Daoy (cell line): ENCODE measurements at regions not wholly inside any gene's neighbourhood (a gene's known extent, or its start where the extent isn't known, plus 50 kb on each side); places are given as distances from the start of the nearest gene placed in this dataset.
A peak's percentile ranks its signal among the peaks of the same experiment; 100 is the strongest.

Source experiments
- DNase-seq: peaks from one replicate; pipeline ENCODE4 v3.0.0-alpha.2; 2015; ENCODE audit warnings: low read depth

- no peak for DNase-seq
These were observed 442.2 kb downstream of the PABPC4L start for GRCh38 chr4:133759428-133759827.

- DNase-seq = no peak
These were observed 459.8 kb downstream of the PABPC4L start for GRCh38 chr4:133741766-133742165.

GRCh38 chr4:133720001-133720400 lies 481.6 kb downstream of the PABPC4L start:
- DNase-seq = no peak

GRCh38 chr4:133719098-133719497 lies 482.5 kb downstream of the PABPC4L start:
- DNase-seq = no peak

GRCh38 chr4:133714211-133714610 lies 487.4 kb downstream of the PABPC4L start:
- no peak for DNase-seq

GRCh38 chr4:133713340-133713739 lies 488.2 kb downstream of the PABPC4L start:
- DNase-seq = no peak

GRCh38 chr4:133711817-133712216 lies 489.8 kb downstream of the PABPC4L start:
- peak; percentile 37 for DNase-seq

GRCh38 chr4:133694416-133694815 lies 507.2 kb downstream of the PABPC4L start:
- no peak for DNase-seq

GRCh38 chr4:133683967-133684366 lies 517.6 kb downstream of the PABPC4L start:
- no peak for DNase-seq

- DNase-seq = no peak
These were observed 519.2 kb downstream of the PCDH10 start for GRCh38 chr4:133668061-133668851.

- no peak for DNase-seq
These were observed 498.1 kb downstream of the PCDH10 start for GRCh38 chr4:133647206-133647605.

- DNase-seq = no peak
These were observed 492.1 kb downstream of the PCDH10 start for GRCh38 chr4:133641191-133641590.

GRCh38 chr4:133638751-133639150 lies 489.7 kb downstream of the PCDH10 start:
- no peak for DNase-seq

GRCh38 chr4:133637161-133637560 lies 488.1 kb downstream of the PCDH10 start:
- DNase-seq = no peak

GRCh38 chr4:133624744-133625143 lies 475.6 kb downstream of the PCDH10 start:
- DNase-seq = no peak

- no peak for DNase-seq
These were observed 474.8 kb downstream of the PCDH10 start for GRCh38 chr4:133623847-133624246.

GRCh38 chr4:133621628-133622027 lies 472.5 kb downstream of the PCDH10 start:
- DNase-seq = no peak

- no peak for DNase-seq
These were observed 471.5 kb downstream of the PCDH10 start for GRCh38 chr4:133620555-133620954.

GRCh38 chr4:133618963-133619362 lies 469.9 kb downstream of the PCDH10 start:
- DNase-seq = peak; percentile 1

GRCh38 chr4:133600008-133600407 lies 450.9 kb downstream of the PCDH10 start:
- DNase-seq = no peak

GRCh38 chr4:133598779-133599178 lies 449.7 kb downstream of the PCDH10 start:
- no peak for DNase-seq

- DNase-seq = no peak
These were observed 448.2 kb downstream of the PCDH10 start for GRCh38 chr4:133597251-133597650.

GRCh38 chr4:133596459-133596858 lies 447.4 kb downstream of the PCDH10 start:
- DNase-seq = no peak
